ENCODE measurements at regions not wholly inside any gene's neighbourhood (a gene's known extent, or its start where the extent isn't known, plus 50 kb on each side); places are given as distances from the start of the nearest gene placed in this dataset.

DNA sequence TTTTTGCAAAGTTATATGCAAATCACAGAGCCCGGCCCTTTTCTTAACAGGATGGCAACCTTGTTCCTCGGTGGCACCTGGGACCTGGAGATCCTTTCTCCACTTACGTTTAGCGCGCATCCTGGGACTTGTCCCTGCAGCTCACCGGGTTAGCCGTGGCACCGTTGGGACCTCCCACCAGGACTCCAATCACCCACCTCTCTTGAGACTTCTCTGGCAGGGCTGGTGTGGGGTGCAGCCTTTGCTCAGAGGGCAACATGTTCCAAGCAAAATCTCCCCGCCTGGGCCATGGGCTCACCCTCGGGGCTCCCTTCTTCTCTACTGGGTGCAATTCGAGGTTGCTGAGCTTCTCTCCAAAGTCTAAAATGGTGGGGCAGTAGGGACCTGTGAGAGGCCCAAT, 211.9 kb upstream of the UMPS start:
- no peak for TF ChIP-seq CTCF (conservative IDR thresholded peaks at IDR 0.05 in 1 of 2, IDR thresholded peaks at IDR 0.05 in 1 of 2; ENCODE audit: low read depth in 1 of 2, low read length in 2 of 2)
- TF ChIP-seq EZH2 (IDR thresholded peaks at IDR 0.05; ENCODE audit: low read length, missing control alignments) = no peak

Data from fibroblast of lung (primary cell).